ENCODE measurements at regions not wholly inside any gene's neighbourhood (a gene's known extent, or its start where the extent isn't known, plus 50 kb on each side); places are given as distances from the start of the nearest gene placed in this dataset.

DNA sequence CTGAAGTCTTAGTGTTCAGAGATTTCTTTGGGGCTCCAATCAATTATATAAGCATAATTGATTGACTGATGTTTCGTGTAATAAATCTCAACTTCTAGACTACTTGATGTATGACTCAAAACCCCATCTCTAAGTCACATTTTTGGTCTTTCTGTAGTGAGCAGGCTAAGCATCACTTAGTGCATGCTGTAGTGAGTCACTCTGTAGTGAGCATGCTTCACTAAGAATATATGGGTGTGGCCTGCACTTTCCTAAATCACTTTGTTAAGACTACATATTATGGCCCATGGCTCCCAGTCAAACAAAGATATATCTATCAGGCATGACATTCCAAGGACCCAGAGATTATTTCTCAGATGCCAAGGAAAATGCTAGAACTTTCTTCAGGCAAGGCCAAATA lies 909.4 kb upstream of the LRFN5 start:
- TF ChIP-seq, protein P1, sequence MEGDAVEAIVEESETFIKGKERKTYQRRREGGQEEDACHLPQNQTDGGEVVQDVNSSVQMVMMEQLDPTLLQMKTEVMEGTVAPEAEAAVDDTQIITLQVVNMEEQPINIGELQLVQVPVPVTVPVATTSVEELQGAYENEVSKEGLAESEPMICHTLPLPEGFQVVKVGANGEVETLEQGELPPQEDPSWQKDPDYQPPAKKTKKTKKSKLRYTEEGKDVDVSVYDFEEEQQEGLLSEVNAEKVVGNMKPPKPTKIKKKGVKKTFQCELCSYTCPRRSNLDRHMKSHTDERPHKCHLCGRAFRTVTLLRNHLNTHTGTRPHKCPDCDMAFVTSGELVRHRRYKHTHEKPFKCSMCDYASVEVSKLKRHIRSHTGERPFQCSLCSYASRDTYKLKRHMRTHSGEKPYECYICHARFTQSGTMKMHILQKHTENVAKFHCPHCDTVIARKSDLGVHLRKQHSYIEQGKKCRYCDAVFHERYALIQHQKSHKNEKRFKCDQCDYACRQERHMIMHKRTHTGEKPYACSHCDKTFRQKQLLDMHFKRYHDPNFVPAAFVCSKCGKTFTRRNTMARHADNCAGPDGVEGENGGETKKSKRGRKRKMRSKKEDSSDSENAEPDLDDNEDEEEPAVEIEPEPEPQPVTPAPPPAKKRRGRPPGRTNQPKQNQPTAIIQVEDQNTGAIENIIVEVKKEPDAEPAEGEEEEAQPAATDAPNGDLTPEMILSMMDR (conservative IDR thresholded peaks at IDR 0.05 in 1 of 2, IDR thresholded peaks at IDR 0.05 in 1 of 2; ENCODE audit: low read depth in 1 of 2, low read length in 2 of 2), result no peak
- TF ChIP-seq EZH2 (IDR thresholded peaks at IDR 0.05; ENCODE audit: low read length, missing control alignments), result no peak

All from fibroblast of lung (primary cell).